T1000 (cell line): ENCODE measurements at regions not wholly inside any gene's neighbourhood (a gene's known extent, or its start where the extent isn't known, plus 50 kb on each side); places are given as distances from the start of the nearest gene placed in this dataset.

Experiments
- DNase-seq: peaks from one replicate; lab custom pipeline; 2025; ENCODE audit warnings: mixed read lengths; lab: John Stamatoyannopoulos, UW

DNA sequence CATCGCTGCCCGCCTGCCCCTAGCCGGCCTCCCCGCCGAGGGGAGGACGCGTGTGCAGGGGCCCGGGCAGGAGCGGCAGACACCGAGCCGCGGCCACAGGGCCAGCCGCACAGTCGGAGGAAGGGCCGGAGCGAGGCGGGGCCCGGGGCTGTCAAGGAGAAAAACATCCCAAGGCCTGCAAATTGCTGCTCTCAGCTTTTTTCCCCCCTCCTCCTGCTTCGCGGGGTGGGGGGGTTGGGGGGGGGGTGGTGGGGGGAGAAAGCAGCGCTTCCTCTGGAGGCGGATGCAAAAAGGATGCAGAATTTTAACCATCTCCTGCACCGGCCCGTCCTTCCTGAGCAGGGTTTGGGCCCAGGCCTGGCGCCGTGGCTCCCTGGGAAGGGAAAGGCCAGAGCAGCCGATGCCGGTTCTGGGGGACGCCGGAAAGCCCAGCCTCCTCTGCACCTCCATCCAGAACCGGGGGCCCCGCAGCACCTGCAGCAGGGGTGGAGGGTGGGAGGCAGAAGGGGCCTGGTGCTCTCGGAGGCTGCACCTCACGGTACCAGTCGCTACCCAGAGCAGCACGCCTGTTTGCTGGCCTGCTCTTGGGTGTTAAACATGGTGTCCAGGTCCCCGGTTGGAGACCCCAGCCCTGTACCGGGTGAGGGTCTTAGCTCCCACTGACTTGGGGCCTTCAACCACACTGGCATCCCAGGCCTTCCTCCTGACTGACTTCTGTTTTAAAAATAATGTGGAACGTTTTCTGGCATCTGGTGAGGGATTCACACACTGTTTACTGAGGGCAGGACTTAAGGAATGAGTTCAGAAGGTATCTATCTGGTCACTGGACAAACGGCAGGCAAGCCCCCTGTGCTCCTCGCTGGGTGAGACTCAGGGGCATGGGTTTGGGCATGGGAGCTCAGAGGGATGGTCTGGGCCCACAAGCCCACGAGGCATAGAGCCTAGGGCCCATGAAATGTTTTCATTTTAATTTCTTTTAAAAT lies 77.4 kb upstream of the WNT7B start:
- DNase-seq = no peak

DNA sequence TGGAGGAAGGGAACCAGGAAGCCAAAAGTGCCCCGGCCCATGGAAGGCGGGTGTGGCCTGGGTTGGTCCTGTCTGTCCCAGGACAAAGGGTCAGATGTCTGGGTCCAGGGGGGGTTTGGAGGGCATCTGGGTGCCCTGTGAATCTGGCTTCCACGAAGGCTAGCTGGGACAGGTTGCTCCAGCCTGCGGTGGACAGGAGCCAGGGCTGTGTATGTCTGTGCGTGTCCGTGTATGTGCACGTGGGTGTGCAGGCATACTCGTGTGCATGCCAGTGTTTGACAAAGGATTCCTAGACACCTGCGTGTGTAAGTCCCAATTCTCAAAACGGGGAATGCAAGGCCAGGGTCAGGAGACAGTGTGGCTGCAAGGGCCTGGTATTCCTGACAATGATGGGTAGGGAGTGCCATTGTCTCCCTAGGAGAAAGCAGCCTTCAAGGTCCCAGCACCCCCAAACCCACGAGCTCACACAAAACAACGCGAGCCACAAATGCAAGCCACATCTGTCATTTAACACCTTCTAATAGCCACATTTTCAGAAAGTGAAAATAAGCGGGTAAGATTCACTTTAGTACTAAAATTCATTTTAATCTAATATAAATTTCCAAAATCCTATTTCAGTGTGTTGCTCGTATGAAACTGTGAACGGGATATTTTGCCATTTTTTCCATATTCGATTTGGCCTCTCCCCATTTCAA lies 78.4 kb upstream of the WNT7B start:
- no peak for DNase-seq

DNA sequence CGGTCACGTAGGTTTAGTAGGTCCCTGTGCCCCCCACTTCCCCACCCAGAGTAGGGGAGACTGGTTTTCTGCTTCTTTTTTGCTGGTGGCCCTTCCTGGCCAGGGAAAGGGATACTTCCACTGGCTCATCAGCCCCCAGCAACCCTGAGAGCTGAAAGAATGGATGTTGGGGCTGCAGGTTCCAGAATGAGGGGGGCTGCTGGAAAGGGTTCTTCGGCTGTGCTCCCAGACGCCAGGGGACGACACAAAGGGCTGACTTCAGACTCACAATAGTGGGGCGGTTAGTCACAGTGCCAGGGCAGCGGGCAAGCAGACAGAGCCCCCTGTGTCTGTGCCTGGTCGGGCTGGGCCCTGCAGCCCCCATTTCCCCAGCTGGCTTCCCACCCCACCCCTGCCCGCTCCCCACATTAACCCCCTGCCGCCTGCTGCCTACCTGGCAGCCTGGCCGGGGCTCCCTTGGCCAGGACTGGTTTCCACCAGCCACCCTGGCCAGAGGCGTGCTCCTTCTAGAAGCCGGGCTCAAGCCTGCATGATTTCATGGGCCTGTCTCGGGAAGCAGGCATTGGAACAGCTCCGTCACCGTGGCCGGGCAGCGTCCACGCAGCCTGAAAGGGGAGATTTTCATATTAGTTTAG lies 79.1 kb upstream of the WNT7B start:
- DNase-seq = no peak

DNA sequence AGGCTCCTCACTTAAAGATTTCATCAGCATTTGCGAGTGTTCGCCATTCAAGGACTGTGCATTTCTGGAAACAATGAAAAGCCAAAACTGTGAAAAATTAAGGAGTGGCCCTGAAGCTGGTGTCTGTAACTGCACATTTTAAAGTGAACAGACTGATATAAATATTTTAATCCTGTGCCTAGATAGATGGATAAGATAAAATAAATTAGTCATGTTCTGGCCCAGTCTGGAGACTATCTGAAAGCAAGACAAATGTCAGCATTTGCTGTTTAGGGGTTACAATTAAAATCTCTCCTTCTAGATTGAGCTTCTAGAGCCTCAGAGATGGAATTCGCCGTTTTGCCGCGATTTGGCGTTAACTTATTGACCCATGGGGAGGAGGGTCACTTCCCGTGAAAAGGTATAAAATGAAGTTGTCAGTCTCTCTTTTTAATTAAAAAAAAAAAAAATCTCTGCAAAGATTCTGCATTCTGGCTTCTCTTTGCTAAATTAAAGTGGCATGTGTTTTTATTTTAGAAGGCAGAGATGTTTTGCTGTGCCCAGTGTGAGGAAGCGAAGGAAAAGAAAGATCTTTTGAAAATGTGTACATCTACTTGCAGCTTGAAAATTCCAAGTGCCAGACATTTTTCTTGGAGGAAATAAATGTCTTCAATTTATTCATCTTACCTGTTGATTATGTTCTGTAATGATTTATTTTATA lies 79.7 kb upstream of the WNT7B start:
- DNase-seq = no peak

DNA sequence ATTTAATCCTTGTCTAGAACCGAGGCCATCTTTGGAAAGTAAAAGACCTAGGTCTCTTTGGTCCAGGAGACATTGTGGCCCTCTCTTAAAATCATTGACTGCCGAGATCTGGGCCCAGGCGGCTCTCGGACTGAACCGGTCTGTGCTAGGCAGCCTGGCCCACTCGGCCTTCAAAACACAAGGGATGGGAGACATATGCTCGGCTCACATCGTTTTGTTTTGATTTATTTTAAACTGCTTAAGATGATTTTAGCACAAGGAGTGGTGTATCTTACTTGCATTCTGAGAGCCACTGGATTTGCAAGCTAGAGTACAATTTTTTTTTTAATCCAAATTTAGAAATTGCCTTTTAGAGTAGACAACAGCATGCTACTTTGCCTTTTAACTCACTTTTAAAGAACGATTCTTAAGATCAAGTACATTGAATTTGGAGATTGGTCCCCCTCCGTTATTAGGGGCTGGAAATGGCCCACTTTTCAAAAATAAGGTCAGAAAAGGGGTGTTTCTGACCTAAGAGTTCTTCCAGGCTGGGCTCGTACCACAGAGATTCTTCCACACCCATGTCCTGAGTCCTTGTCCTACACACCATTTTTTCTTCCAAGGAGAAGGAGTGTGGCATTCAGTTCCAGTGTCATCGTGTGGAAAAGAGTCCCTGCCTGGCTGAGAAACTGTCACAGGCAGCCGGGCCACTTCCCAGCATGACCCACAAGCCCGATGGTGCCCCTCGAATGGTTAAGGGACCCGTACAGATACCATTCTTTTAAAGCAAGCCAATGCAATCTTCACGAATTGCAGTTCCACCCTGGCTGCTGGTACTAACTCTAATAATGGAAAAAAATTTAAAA lies 80.5 kb upstream of the WNT7B start:
- DNase-seq = no peak

DNA sequence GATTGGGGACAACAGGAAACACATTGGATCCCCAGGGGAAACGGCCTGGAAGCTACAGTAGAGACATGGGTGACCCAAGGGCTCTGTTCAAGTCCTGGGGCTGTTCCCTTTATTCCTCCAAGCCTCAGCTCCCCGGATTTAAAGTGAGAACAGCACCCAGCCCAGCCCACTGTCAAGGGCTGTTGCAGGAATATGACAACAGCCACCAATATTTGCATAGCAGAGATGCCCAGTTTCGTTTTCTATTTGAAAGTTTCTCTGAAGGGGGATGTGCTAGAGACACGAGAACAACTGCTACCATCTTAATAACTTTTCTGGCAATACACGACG lies 81.1 kb upstream of the WNT7B start:
- DNase-seq = no peak

DNA sequence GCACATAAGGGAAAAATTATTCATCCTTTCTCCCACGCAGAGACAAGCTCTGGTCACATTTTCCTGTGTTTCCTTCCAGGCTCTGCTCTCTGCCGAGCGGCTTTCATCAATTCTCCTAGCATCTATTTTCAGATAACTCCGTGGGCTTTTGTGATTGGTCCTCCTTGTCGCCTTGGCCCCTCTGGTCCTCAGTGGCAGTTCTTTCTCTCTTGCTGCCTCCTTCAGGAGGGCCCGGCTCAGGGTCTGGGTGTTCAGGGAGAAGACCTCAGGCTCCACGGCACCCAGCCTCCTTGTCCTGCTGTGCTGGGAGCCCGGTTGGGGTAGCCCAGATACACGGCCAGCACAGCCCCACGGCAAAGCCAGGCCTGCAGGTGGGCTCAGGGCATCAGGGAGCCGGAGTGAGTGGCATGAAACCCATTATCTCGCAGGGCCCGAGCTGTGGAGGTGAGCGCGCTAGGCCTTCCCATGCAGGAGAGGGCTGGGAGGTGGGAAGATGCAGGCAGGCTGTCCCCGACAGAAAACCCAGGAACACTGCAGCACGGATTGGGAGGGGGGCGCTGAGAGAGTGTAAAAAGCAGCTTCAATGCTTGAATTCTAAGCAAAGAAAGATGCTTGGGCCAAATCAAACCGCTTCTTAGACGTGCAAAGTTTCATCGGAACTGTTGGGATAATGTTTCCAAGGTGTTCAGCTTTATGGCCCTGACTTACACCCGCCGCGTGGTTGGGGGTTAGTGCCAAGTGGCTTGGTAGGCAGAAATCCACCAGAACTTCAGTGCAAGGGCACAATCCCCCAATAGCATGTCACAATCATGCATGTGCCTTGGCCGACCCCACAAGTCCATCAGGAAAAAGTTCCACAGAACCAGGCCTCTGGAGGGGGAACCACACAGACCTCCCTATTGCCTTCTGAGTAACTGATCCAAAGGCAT lies 81.9 kb upstream of the WNT7B start:
- no peak for DNase-seq

DNA sequence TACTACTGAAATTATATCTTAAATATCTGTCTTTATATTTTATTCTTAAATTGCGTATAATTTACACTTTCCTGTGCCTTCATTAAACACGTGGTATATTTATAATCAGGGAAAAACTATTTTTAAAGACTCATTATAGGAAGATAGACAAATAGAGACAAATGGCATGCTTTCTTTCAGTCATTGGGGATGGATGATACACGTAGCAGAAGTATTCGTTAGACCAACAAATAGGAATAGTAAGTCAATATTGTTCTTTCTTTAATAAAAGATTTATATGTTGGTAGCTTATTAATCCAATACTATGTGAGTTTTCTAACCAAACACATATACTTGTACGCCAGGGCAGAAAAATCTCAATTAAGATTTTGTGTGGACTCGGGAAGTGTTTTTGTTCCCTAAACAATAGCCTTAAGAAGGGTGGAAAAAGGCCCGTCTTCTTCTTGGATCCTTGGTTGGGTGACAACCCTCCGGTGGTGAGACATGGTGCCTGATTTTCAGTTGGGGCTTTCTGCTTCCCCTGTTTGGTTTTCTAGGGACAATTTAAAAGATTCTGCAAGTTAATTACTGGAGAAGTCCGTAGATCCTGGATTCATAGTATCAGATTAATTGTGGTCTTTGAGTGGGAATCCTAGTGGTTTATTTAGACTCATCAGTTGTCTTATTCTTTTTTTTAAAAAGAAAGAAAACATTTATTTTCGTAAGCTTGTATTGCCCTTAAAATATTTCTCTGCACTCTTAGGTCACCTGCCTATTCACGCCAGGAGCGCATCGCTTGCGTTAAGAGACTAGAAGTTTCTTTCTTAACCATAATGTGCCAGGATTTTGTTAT lies 83.5 kb upstream of the WNT7B start:
- DNase-seq = no peak

DNA sequence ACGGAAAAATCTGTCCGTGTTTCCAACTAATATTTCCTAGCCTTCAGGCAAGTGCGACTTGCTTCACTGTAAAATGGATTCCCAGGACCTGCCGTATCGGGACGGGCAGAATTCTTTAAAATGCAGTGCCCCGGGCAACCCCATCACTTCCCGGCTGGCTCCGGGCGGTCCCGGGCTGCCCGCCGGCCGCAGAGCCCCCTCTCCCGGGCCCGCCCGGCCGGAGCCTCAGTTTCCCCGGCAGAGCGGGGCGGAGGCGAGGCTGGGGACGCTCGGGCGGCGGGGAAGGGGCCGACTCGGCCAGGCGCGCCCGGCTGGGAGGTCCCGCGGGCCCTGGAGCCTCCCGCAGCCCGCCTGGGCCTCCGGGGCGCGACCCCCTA lies 84.2 kb upstream of the WNT7B start:
- no peak for DNase-seq

DNA sequence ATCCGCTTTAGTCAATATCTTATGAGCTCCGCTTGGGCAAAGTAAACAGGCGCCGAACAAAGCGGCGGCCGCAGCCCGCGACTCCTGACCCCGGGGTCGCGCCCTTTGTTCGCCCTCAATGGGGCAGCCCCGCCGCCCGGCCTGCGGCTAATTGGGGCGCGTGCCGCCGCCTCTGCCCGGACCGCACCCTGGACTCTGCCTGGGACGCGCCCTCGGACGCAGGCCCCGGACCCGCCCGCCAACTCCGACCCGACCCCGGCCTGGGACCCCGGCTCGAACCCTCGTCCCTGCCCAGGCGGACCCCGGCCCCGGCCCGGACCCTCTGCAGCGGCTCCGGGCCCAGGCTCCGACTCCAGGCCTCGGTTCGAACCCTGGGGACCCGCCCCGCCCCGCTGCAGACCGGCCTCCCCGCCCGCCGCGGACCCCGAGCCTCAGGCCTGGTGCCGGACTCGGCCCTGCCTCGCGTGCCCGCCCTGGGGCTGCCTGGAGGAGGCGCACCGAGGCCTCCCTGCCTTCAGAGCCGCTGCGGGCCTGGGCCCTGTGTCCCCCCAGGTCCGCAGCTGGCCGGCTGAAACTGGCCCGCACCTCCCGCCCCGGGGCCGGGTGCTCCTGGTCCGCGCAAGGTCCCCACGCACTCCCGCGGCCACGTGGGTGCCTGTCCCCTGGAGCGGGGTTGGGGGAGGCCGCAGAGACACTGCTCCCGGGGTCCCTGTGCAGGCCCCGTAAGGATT lies 84.7 kb upstream of the WNT7B start:
- no peak for DNase-seq

DNA sequence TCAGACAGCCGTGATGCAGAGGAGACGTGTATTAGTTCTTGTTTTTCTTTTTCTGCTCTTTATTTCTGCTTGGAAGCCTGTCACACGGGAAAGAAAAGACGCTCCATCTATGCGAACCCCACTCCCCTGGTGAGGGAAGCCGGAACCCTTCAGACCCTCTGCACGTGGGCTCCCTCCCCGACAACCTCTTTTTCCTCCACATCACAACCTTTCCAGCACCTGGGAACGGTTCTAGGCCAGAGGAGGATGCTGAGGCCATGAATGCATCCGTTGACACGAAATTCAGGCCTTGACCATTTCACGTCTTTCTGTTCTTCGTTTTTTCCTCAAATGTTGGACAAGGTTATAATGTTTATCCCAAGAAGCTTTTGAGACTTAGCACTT lies 85.3 kb upstream of the WNT7B start:
- no peak for DNase-seq

DNA sequence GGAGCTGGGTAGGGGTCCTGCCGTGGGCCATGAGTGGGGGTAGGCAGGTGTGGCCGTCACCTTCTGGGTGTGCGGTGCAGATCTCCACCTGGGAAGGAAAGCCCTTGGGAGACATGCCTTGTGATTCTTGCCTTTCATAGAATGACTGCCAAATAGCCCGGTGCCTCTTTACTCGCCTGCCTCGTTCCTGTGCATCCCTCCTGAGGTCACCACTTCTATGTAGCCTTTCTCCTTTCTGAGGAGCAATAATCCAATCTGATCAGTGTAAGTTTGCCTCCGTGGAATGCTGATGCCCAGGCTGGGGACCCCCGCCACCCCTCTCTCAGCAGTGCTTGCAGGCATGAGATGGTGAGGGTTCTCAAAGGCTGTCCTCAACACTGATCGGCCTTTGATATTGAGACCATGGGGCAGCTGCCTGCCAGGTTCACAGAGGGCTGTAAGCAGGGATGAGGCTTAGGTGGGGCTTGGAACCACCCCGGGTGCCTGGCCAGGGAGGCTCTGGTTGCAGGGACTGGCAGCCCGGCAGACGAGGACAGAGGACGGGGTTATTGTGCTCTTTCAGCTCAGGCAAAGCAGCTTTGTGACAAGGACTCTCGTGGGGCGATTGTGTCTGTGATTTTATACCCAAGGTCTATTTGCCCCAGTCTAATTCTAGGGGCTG lies 86.1 kb upstream of the WNT7B start:
- no peak for DNase-seq

DNA sequence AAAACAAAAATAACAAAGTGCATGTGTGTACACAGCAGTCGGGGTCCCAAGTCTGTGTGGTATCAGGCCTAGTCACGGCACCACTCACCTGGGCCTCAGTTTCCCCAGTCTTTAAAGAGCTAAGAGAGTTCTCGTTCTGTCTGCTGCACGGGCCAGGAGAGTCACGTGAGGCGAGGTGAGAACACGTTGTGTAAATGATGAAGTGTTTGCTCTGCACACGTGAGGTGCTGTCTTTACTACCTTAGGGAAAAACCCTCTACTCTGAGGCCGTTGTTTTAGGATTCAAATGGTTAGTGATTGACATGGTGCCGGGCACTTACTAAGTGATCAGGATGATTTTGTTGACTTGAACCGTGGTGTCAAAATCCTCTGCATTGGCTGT lies 86.5 kb upstream of the PPARA start:
- DNase-seq = no peak

DNA sequence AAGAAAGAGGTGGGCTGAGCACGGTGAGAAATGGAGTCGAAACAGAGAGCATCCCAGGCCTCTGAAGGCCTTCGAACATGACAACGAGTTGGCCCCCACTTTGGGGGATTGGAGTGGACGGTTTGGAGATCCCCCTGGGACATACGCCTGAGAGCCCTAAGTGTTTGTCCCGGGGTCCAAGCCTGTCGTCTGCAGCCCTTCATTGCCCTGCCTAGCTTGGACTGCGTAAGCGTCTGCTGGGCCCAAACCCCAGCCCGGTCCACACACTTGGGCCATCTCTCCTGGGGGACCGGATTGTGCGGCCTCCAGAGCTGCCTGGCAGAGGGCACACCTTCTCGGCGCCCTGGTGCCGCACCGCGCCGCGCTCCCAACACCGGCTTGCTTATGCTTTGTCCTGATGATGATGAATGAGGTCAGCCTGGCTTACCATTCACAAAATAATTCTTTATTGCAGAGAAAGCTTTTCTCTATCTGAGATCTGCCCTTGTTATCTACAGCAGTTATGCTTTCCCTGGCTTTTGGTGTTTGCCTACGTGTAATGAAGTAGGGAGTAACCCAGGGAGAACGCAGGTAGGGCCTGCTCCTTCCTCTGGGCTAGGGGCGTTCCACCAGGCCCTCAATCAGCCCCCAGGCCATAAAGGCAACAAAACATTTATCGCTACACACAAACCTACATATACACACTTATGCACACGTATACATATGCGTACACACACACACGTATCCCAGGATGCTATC lies 85.9 kb upstream of the PPARA start:
- DNase-seq = no peak

DNA sequence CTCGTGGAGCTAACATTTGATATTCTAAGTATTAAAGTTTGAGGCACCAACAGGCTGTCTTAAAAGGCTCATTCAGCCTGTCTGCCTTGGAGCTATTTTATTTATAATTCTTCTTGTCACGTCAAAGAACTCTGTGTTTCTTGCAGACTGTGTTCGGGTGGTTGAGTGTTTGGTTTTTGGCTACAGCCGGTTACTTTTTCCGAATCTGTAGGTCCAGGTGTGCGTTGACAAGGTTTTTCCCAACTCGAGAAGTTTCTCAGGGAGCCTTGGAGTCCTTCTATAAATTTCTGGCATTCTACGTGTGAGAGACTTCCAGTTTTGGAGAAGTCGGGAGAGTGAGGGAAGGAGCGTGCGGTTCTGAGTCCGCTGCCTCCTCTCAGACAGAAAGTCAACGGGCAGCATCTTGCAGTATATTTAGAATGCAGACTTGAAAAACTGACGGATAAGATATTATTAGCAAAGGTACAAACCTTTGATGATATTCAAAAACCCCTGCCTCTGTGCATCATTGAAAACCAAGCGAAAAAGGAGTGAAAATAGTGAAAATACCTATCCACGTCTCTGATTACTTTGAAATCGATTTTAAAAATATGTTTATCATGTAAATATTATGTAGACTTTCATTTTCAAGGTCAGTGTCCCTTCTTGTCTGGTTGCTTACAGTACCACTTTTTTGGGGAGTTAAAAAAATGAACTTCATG lies 85.2 kb upstream of the PPARA start:
- no peak for DNase-seq

DNA sequence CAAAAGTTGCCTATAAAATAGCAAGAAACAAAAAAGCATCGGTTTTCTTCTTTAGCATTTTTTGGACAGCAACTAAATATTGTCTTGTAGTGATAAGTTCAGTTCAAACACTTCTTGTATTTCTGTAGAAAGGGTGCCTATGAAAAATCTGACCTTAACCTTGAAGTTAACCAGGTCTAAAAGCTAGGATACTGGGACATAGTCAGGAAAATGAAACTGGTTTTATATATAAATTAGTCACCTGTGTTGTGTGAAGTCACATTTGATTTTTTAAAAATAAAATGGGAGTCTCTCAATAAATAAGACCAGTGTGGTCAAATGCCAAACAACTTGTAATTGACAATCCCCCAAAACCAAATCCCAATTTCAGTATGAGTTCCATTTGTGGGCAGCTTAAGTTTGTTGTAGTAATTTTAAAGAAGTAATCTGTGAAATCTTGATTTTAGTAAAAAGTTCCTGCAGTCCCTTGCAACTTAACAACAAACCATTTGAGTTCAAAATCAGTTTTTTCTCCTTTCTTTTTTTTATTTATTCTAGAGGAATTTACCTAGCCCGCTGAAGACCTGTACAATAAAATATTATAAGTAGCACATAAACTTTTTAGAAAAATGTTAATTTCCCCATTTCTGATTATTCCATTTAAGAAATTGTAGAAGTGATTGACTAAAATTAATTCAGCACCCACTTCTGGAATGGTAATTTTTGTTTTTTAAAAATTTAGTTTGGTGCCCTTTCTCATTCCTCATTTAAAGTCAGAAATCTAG lies 84.5 kb upstream of the PPARA start:
- no peak for DNase-seq
